Coronary artery (tissue), 2 donors: ENCODE measurements at regions not wholly inside any gene's neighbourhood (a gene's known extent, or its start where the extent isn't known, plus 50 kb on each side); places are given as distances from the start of the nearest gene placed in this dataset.

Source experiments
- DNase-seq: peaks from one replicate; pipeline ENCODE4 v3.0.0-alpha.2; 2017; ENCODE audit warnings: low spot score
- H3K27ac ChIP-seq, 2 donors: fragments of 200-600 bp; sonication (generic); one replicate each; pipeline ENCODE4 v1.5.1; 2016 to 2019
- H3K4me3 ChIP-seq: fragments of 200-600 bp; sonication (generic); 2 replicates; pipeline ENCODE4 v1.5.1; 2016; ENCODE audit warnings: mild to moderate bottlenecking, moderate library complexity
- TF ChIP-seq, protein P1 (sequence below): fragments of 200-600 bp; sonication (generic); IDR thresholded peaks from one replicate; pipeline ENCODE4 v1.5.1; 2019; ENCODE audit warnings: antibody characterized with exemption

DNA sequence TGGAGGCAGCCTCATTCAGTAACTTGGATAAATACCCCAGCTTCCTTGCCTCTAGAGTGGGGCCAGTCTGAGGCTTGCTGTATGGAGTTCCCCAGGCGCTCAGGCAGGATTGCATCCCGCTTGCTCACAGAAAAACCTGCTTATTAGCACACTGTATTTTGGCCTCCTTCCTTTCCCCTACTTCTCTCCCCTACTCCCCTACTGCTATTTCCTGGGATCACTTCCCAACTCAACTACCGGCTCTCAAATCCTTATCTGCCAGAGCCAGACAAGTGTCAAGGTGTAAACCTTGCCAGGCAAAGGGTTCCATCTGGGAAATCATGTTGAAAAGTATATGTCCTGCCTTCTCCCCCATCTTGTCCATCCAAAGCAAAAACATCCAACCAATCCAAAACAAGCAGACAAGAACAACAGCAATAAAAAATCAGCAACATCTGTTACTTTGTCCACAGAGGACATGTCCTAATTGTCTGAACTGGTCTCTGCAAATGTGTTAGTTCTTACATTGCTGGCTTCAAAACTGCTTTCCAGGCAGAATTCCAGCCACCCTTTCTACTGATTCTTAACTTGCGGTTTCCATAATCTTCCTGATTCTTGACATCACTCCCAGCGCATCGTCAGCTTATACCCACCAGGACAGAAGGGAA, 164.1 kb upstream of the SEMA6A start:
- TF ChIP-seq, protein P1, sequence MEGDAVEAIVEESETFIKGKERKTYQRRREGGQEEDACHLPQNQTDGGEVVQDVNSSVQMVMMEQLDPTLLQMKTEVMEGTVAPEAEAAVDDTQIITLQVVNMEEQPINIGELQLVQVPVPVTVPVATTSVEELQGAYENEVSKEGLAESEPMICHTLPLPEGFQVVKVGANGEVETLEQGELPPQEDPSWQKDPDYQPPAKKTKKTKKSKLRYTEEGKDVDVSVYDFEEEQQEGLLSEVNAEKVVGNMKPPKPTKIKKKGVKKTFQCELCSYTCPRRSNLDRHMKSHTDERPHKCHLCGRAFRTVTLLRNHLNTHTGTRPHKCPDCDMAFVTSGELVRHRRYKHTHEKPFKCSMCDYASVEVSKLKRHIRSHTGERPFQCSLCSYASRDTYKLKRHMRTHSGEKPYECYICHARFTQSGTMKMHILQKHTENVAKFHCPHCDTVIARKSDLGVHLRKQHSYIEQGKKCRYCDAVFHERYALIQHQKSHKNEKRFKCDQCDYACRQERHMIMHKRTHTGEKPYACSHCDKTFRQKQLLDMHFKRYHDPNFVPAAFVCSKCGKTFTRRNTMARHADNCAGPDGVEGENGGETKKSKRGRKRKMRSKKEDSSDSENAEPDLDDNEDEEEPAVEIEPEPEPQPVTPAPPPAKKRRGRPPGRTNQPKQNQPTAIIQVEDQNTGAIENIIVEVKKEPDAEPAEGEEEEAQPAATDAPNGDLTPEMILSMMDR: no peak
- Histone ChIP-seq H3K27ac (peak overlapping the region in 1 of 2 donors; percentile 7), H3K4me3 (no peak overlapping the region)
- DNase-seq: no peak

DNA sequence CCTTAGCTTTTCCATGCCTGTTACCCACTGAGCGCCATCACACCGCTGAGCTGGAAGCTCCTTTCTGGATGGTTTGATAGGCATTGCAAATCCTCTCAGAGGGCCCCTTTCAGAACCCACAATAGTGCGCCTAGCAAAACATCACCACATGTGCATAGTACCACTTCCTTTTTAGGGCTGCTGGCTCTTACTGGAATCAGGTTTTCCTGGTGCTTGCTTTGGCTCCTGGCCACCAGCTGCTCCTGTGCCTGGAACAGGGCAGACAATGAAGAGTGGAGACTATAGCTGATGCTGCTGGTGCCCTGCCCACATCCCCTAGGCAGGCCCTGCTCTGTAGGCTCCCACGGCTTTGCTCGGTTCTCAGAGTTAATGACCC, 163.6 kb upstream of the SEMA6A start:
- no peak overlapping the region for H3K4me3 ChIP-seq
- TF ChIP-seq, protein P1: no peak
- H3K27ac ChIP-seq: peak overlapping the region in 1 of 2 donors; percentile 7
- no peak for DNase-seq

DNA sequence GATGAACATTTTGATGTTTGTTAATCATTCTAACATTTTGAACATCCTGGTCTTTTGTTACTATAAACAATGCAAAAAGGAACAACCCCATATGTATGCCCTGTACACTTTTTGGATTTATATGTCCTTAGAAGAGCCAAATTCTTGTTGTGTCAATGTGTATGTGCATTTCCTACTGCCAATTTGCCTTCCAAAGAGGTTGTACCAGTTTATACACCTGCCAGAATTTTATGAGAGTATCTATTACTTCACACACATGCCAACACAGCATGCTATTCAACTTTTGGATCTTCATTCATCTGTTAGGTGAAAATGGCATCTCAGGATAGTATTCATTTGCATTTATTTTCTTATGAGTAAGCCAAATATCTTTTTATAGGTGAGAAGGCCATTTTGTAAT, 162.0 kb upstream of the SEMA6A start:
- H3K27ac ChIP-seq: no peak overlapping the region
- no peak overlapping the region for H3K4me3 ChIP-seq
- DNase-seq: no peak
- TF ChIP-seq, protein P1: no peak

DNA sequence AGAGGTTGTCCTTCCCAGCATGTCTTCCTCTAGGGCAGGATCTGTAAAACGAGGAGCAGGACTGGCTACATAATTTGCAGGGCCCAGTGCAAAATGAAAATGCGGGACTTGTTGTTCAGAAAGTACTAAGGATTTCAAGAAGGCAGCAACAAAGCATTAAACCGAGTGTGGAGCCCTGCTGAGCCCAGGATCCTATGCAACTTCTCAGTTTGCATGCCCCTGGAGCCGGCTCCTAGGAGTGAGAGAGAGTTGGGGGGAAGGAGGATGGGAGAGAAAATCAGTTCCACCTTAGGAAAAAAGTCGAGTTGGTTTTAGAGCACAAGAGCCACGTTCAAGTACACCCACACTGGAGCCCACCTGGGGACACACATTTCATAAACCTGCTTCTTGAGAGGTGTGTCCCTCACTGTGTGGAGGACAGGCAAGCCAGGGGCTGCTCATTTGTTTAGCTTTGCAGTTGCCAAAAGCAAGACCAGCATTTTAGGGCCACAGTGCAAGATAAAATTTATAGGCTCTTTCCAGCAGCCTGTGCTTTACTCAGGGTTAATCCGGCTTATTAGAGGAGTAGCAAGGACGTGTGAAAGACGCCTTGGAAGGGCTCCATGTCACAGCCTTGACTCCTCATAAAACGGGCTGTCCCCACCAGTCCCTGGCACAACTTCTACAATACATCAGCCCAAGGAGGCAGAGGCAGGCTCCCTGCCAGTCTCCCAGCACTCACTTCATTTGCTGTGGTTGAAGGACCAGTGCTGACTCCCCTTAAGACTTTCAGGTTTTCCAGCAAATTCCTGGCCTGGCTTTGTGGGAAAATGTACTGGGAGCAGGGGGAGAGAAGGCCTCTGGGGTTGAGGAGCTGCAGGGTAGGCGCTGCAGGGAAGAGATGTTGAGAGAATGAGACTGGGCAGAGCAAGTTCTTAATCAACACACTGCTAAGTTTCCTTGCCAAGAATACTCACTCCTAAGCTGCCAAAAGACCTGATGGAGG, 159.7 kb upstream of the SEMA6A start:
- TF ChIP-seq, protein P1: no peak
- DNase-seq: no peak
- H3K4me3 ChIP-seq: no peak overlapping the region
- no peak overlapping the region for H3K27ac ChIP-seq

DNA sequence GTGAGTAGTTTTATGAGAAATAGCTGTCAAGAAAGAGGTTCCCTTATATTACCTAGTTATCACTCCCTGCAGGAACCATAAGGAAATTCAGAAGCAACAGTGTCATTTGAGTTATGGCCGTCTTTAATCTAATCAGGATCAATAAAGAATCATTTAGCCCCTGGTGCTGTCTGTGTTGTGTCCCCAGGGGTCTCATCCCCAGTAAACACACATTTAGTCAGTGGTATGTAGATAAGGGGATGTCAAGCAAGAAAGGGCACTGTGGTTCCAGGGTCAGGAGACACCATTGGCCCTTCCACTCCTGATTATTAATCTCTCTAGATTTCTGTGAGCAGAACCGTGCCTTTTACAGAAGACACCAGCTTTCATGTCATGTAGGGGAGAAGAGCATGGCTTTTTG, 158.0 kb upstream of the SEMA6A start:
- H3K4me3 ChIP-seq: no peak overlapping the region
- no peak overlapping the region for H3K27ac ChIP-seq
- DNase-seq: no peak
- TF ChIP-seq, protein P1: no peak

DNA sequence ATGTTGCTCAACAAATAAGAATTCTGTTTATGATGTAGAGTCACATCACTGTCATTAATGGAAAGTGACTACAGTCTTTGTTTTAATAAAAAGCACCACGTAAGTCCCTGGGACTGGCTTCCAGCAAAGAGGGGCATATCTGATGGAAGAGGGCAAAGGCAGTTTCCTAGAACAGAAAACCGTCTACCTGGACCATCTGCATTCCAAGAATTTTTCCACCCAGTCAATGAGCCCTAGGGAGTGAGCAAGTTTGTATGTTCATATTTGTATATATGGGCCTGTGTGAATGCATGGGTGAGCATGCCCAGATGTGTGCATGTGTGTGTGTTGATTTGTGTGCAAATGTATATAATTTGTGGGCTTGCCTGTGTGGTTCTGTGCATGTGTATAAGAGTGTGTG, 156.8 kb upstream of the SEMA6A start:
- H3K27ac ChIP-seq: no peak overlapping the region
- DNase-seq: no peak
- TF ChIP-seq, protein P1: no peak
- no peak overlapping the region for H3K4me3 ChIP-seq
